ENCODE measurements at regions not wholly inside any gene's neighbourhood (a gene's known extent, or its start where the extent isn't known, plus 50 kb on each side); places are given as distances from the start of the nearest gene placed in this dataset.

DNA sequence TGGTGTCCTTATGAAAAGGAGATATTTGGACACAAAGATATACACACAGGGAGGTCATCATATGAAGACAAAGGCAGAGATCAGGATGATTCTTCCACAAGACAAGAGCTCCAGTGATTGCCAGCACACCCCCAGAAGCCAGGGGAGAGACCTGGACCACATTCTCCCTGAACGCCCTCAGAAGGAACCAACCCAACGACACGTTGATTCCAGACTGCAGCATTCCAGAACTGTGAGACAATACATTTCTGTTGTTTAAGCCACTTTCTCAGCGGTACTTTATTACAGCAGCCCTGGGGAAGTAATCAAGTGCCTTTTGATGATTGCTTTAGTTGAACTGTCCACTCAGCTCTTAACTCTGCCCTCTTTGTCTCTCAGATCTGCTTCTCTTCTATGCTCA, 285.5 kb upstream of the SMARCA2 start:
- TF ChIP-seq POLR2A (IDR thresholded peaks at IDR 0.05): no peak
- TF ChIP-seq, protein P1, sequence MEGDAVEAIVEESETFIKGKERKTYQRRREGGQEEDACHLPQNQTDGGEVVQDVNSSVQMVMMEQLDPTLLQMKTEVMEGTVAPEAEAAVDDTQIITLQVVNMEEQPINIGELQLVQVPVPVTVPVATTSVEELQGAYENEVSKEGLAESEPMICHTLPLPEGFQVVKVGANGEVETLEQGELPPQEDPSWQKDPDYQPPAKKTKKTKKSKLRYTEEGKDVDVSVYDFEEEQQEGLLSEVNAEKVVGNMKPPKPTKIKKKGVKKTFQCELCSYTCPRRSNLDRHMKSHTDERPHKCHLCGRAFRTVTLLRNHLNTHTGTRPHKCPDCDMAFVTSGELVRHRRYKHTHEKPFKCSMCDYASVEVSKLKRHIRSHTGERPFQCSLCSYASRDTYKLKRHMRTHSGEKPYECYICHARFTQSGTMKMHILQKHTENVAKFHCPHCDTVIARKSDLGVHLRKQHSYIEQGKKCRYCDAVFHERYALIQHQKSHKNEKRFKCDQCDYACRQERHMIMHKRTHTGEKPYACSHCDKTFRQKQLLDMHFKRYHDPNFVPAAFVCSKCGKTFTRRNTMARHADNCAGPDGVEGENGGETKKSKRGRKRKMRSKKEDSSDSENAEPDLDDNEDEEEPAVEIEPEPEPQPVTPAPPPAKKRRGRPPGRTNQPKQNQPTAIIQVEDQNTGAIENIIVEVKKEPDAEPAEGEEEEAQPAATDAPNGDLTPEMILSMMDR (IDR thresholded peaks at IDR 0.05 in 4 of 5, conservative IDR thresholded peaks at IDR 0.05 in 1 of 5): no peak
